GM23338 (cell line): ENCODE measurements at regions not wholly inside any gene's neighbourhood (a gene's known extent, or its start where the extent isn't known, plus 50 kb on each side); places are given as distances from the start of the nearest gene placed in this dataset.

Source experiments
- ATAC-seq: fragments of 200-7000 bp; cut with Tn5 transposase; 3 replicates; pipeline ENCODE4 v1.9.1; 2020
- DNase-seq: peaks from one replicate; pipeline ENCODE4 v3.0.0-alpha.2; 2015; ENCODE audit warnings: low spot score
- H2AFZ ChIP-seq: fragments of 200-600 bp; sonication (generic); 2 replicates; pipeline ENCODE4 v1.8.0; 2016; ENCODE audit warnings: antibody characterized with exemption, mild to moderate bottlenecking, moderate library complexity
- H3F3A ChIP-seq: fragments of 200-600 bp; sonication (generic); replicated peaks from 2 replicates; pipeline ENCODE4 v1.8.0; 2017; ENCODE audit warnings: antibody characterized with exemption, mixed run types, low read depth
- H3K27ac ChIP-seq: fragments of 200-600 bp; sonication (generic); 2 replicates; pipeline ENCODE4 v1.6.1; 2016; ENCODE audit warnings: low read depth
- H3K27me3 ChIP-seq: fragments of 200-600 bp; sonication (generic); 2 replicates; pipeline ENCODE4 v1.8.0; 2016; ENCODE audit warnings: mild to moderate bottlenecking, mixed run types, moderate library complexity; ENCODE audit not compliant: insufficient read depth
- H3K36me3 ChIP-seq: fragments of 200-600 bp; sonication (generic); 2 replicates; pipeline ENCODE4 v1.8.0; 2016; ENCODE audit warnings: mild to moderate bottlenecking; ENCODE audit not compliant: insufficient read depth
- H3K4me1 ChIP-seq: fragments of 200-600 bp; sonication (generic); 2 replicates; pipeline ENCODE4 v1.8.0; 2016; ENCODE audit warnings: mild to moderate bottlenecking, moderate library complexity; ENCODE audit not compliant: insufficient read depth
- H3K4me2 ChIP-seq: fragments of 200-600 bp; sonication (generic); 2 replicates; pipeline ENCODE4 v1.7.1; 2017; ENCODE audit warnings: mixed run types
- H3K4me3 ChIP-seq: fragments of 200-600 bp; sonication (generic); 2 replicates; pipeline ENCODE4 v1.6.1; 2016; ENCODE audit warnings: mixed run types
- H3K79me2 ChIP-seq: fragments of 200-600 bp; sonication (generic); replicated peaks from 2 replicates; pipeline ENCODE4 v1.8.0; 2017; ENCODE audit warnings: mild to moderate bottlenecking; ENCODE audit not compliant: insufficient read depth
- H3K9me2 ChIP-seq: fragments of 200-600 bp; sonication (generic); 2 replicates; pipeline ENCODE4 v1.8.0; 2017; ENCODE audit not compliant: insufficient read depth
- H4K20me1 ChIP-seq: fragments of 200-600 bp; sonication (generic); replicated peaks from 2 replicates; pipeline ENCODE4 v1.8.0; 2017; ENCODE audit warnings: mild to moderate bottlenecking; ENCODE audit not compliant: insufficient read depth
- H3K27ac Mint-ChIP-seq: 2 replicates; pipeline ENCODE4 v1.8.0; 2020; ENCODE audit warnings: inconsistent platforms, mild to moderate bottlenecking, moderate library complexity, mixed read lengths
- H3K27me3 Mint-ChIP-seq: 3 replicates; pipeline ENCODE4 v1.8.0; 2022; ENCODE audit warnings: low read depth, mild to moderate bottlenecking, moderate library complexity, mixed read lengths, inconsistent platforms; ENCODE audit not compliant: insufficient read depth, poor library complexity
- H3K36me3 Mint-ChIP-seq: 3 replicates; pipeline ENCODE4 v1.8.0; 2021; ENCODE audit warnings: low read depth, mild to moderate bottlenecking, inconsistent platforms, moderate library complexity, mixed read lengths
- H3K4me1 Mint-ChIP-seq: 3 replicates; pipeline ENCODE4 v1.8.0; 2020; ENCODE audit warnings: mild to moderate bottlenecking, inconsistent platforms, mixed read lengths
- H3K4me3 Mint-ChIP-seq: 3 replicates; pipeline ENCODE4 v1.8.0; 2021; ENCODE audit warnings: moderate library complexity, mild to moderate bottlenecking, inconsistent platforms, mixed read lengths
- H3K9me3 Mint-ChIP-seq: 3 replicates; pipeline ENCODE4 v1.8.0; 2020; ENCODE audit warnings: moderate library complexity, mild to moderate bottlenecking, inconsistent platforms, mixed read lengths
- CREB1 ChIP-seq: fragments of 250-450 bp; sonication (Bioruptor Pico); IDR thresholded peaks from 2 replicates; pipeline ENCODE4 v1.5.0; 2020; ENCODE audit warnings: low read depth, mild to moderate bottlenecking, moderate library complexity
- EZH2phosphoT487 ChIP-seq: fragments of 200-600 bp; sonication (generic); IDR thresholded peaks from one replicate; pipeline ENCODE4 v1.8.1; 2018; ENCODE audit warnings: antibody characterized with exemption; ENCODE audit not compliant: unreplicated experiment
- JUNB ChIP-seq: IDR thresholded peaks from one replicate; pipeline ENCODE4 v1.6.1; 2016; ENCODE audit warnings: antibody characterized with exemption; ENCODE audit not compliant: unreplicated experiment
- NANOG ChIP-seq: IDR thresholded peaks from 2 replicates; pipeline ENCODE4 v1.6.1; 2016; ENCODE audit warnings: antibody characterized with exemption, borderline replicate concordance
- POLR2AphosphoS5 ChIP-seq: IDR thresholded peaks from 2 replicates; pipeline ENCODE4 v1.6.1; 2016; ENCODE audit warnings: antibody characterized with exemption, low read depth
- ZNF114 ChIP-seq: fragments of 250-450 bp; sonication (Bioruptor Pico); IDR thresholded peaks from 2 replicates; pipeline ENCODE4 v1.5.0; 2020; ENCODE audit warnings: mild to moderate bottlenecking, moderate library complexity
- ZNF331 ChIP-seq: fragments of 250-450 bp; sonication (Bioruptor Pico); IDR thresholded peaks from 2 replicates; pipeline ENCODE4 v1.5.0; 2020; ENCODE audit warnings: low read depth, mild to moderate bottlenecking, moderate library complexity
- TF ChIP-seq, protein P1 (sequence below), 2 experiments: fragments of 200-600 bp in 1 of 2; sonication (generic) in 1 of 2; conservative IDR thresholded peaks; 2 replicates each; pipeline versions ENCODE4 v1.5.1 to v1.6.1; 2016 to 2017; ENCODE audit warnings: antibody characterized with exemption in 2 of 2, low read depth in 2 of 2, mild to moderate bottlenecking in 2 of 2, moderate library complexity in 1 of 2
- TF ChIP-seq, protein P2 (sequence below): IDR thresholded peaks from one replicate; pipeline ENCODE4 v1.6.1; 2018; ENCODE audit warnings: antibody characterized with exemption; ENCODE audit not compliant: unreplicated experiment
- TF ChIP-seq, protein P3 (sequence below): fragments of 250-450 bp; sonication (Bioruptor Pico); IDR thresholded peaks from 2 replicates; pipeline ENCODE4 v1.5.0; 2020; ENCODE audit warnings: mild to moderate bottlenecking, moderate library complexity

DNA sequence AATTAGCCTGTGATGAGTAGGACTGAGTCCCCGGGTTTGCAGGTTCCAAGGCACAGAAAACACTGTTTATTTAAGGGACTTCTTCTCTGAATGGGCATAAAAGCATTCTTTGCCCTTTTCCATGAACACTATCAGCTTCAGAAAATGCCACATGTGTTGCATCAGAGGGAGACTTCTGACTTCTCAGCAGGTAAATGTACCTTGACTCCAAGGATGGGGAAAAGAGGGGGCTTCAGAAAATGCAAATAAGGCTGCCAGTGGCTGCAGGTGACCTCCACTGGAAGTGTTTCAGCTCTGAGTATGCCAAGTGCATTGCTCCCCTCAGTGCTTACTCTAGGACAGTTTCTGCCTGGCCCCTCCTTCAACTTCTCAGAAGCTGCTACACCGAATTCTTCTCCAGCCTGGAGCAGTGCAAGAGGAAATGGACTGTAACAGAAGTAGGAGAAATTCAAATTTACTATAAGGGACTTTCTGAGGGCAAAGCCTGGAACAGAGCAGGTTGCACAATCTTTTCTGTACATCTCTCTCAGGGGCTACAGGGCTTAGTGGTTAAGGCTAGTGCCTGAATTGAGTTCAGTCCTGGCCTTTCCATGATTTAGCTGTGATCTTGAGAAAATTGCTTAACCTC lies 233.2 kb downstream of the PTTG2 start:
- no peak overlapping the region for H3K27ac Mint-ChIP-seq
- no peaks in the 10 kb centered on the region for H3F3A ChIP-seq
- H3K9me3 Mint-ChIP-seq = peaks cover 5% of the 10 kb centered on the region; the same call in 1 of the 3 replicates
- H3K9me2 ChIP-seq = no peaks in the 10 kb centered on the region
- H3K4me2 ChIP-seq = no peak overlapping the region
- no peaks in the 10 kb centered on the region for H3K36me3 Mint-ChIP-seq
- DNase-seq (no peak), ATAC-seq (no peak)
- H3K4me1 Mint-ChIP-seq = no peaks in the 10 kb centered on the region
- no peak overlapping the region for H2AFZ ChIP-seq
- no peaks in the 10 kb centered on the region; the same call in 1 of the 2 replicates for H3K36me3 ChIP-seq
- TF ChIP-seq CREB1 (no peak), ZNF114 (no peak), EZH2phosphoT487 (no peak), ZNF331 (CRISPR knock-in tag) (no peak)
- no peak overlapping the region for H3K4me3 Mint-ChIP-seq
- H3K4me1 ChIP-seq = no peaks in the 10 kb centered on the region
- no peaks in the 10 kb centered on the region for H4K20me1 ChIP-seq
- H3K27ac ChIP-seq = no peak overlapping the region
- no peak overlapping the region for H3K4me3 ChIP-seq
- no peaks in the 10 kb centered on the region for H3K79me2 ChIP-seq
- H3K27me3 Mint-ChIP-seq = no peaks in the 10 kb centered on the region
- no peaks in the 10 kb centered on the region for H3K27me3 ChIP-seq

DNA sequence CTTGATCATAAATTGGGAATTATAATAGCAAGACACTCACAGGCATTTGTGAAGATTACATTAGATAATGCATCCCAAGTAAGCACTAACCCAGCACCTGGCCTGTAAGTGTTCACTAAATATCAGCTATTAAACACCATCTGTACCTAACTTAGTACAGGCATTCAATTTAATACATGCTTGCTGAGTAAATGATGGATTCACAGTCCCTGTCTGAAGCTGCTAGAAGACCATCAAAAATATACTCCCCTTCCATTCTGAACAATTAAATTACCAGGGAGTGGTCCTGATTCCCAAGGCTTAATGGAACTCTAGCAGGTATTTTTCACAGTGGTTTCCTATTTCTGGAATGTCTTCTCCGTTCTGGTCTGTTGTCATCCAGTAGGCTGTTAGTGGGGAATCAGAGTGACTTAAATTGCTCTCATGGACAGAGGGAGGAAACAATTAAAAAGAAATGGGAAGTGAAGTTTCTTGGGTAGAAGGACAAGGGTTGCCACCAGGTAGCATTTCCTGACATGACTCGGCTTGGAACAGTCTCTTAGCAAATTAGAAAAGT lies 233.9 kb downstream of the PTTG2 start:
- H3K4me1 ChIP-seq = no peaks in the 10 kb centered on the region
- H3K79me2 ChIP-seq = no peaks in the 10 kb centered on the region
- no peak overlapping the region for H2AFZ ChIP-seq
- no peaks in the 10 kb centered on the region for H3F3A ChIP-seq
- H4K20me1 ChIP-seq = no peaks in the 10 kb centered on the region
- no peaks in the 10 kb centered on the region for H3K9me2 ChIP-seq
- H3K27me3 ChIP-seq = no peaks in the 10 kb centered on the region
- Mint-ChIP-seq H3K4me1 (no peaks in the 10 kb centered on the region), H3K36me3 (no peaks in the 10 kb centered on the region), H3K27ac (no peak overlapping the region), H3K4me3 (no peak overlapping the region), H3K9me3 (peaks cover 5% of the 10 kb centered on the region; the same call in 1 of the 3 replicates), H3K27me3 (no peaks in the 10 kb centered on the region)
- ATAC-seq (no peak), DNase-seq (no peak)
- H3K4me2 ChIP-seq = no peak overlapping the region
- no peaks in the 10 kb centered on the region; the same call in 1 of the 2 replicates for H3K36me3 ChIP-seq
- H3K4me3 ChIP-seq = no peak overlapping the region
- no peak overlapping the region for H3K27ac ChIP-seq
- TF ChIP-seq, protein P1, sequence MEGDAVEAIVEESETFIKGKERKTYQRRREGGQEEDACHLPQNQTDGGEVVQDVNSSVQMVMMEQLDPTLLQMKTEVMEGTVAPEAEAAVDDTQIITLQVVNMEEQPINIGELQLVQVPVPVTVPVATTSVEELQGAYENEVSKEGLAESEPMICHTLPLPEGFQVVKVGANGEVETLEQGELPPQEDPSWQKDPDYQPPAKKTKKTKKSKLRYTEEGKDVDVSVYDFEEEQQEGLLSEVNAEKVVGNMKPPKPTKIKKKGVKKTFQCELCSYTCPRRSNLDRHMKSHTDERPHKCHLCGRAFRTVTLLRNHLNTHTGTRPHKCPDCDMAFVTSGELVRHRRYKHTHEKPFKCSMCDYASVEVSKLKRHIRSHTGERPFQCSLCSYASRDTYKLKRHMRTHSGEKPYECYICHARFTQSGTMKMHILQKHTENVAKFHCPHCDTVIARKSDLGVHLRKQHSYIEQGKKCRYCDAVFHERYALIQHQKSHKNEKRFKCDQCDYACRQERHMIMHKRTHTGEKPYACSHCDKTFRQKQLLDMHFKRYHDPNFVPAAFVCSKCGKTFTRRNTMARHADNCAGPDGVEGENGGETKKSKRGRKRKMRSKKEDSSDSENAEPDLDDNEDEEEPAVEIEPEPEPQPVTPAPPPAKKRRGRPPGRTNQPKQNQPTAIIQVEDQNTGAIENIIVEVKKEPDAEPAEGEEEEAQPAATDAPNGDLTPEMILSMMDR (conservative IDR thresholded peaks at IDR 0.05; ENCODE audit: low read depth in 2 of 2) = no peak
- no peak for TF ChIP-seq NANOG
- no peak for TF ChIP-seq ZNF114
- TF ChIP-seq, protein P2, sequence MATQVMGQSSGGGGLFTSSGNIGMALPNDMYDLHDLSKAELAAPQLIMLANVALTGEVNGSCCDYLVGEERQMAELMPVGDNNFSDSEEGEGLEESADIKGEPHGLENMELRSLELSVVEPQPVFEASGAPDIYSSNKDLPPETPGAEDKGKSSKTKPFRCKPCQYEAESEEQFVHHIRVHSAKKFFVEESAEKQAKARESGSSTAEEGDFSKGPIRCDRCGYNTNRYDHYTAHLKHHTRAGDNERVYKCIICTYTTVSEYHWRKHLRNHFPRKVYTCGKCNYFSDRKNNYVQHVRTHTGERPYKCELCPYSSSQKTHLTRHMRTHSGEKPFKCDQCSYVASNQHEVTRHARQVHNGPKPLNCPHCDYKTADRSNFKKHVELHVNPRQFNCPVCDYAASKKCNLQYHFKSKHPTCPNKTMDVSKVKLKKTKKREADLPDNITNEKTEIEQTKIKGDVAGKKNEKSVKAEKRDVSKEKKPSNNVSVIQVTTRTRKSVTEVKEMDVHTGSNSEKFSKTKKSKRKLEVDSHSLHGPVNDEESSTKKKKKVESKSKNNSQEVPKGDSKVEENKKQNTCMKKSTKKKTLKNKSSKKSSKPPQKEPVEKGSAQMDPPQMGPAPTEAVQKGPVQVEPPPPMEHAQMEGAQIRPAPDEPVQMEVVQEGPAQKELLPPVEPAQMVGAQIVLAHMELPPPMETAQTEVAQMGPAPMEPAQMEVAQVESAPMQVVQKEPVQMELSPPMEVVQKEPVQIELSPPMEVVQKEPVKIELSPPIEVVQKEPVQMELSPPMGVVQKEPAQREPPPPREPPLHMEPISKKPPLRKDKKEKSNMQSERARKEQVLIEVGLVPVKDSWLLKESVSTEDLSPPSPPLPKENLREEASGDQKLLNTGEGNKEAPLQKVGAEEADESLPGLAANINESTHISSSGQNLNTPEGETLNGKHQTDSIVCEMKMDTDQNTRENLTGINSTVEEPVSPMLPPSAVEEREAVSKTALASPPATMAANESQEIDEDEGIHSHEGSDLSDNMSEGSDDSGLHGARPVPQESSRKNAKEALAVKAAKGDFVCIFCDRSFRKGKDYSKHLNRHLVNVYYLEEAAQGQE = no peak
- no peak for TF ChIP-seq JUNB
- TF ChIP-seq CREB1 = no peak
- no peak for TF ChIP-seq EZH2phosphoT487
- TF ChIP-seq POLR2AphosphoS5 = no peak
- no peak for TF ChIP-seq ZNF331 (CRISPR knock-in tag)
- TF ChIP-seq, protein P3, sequence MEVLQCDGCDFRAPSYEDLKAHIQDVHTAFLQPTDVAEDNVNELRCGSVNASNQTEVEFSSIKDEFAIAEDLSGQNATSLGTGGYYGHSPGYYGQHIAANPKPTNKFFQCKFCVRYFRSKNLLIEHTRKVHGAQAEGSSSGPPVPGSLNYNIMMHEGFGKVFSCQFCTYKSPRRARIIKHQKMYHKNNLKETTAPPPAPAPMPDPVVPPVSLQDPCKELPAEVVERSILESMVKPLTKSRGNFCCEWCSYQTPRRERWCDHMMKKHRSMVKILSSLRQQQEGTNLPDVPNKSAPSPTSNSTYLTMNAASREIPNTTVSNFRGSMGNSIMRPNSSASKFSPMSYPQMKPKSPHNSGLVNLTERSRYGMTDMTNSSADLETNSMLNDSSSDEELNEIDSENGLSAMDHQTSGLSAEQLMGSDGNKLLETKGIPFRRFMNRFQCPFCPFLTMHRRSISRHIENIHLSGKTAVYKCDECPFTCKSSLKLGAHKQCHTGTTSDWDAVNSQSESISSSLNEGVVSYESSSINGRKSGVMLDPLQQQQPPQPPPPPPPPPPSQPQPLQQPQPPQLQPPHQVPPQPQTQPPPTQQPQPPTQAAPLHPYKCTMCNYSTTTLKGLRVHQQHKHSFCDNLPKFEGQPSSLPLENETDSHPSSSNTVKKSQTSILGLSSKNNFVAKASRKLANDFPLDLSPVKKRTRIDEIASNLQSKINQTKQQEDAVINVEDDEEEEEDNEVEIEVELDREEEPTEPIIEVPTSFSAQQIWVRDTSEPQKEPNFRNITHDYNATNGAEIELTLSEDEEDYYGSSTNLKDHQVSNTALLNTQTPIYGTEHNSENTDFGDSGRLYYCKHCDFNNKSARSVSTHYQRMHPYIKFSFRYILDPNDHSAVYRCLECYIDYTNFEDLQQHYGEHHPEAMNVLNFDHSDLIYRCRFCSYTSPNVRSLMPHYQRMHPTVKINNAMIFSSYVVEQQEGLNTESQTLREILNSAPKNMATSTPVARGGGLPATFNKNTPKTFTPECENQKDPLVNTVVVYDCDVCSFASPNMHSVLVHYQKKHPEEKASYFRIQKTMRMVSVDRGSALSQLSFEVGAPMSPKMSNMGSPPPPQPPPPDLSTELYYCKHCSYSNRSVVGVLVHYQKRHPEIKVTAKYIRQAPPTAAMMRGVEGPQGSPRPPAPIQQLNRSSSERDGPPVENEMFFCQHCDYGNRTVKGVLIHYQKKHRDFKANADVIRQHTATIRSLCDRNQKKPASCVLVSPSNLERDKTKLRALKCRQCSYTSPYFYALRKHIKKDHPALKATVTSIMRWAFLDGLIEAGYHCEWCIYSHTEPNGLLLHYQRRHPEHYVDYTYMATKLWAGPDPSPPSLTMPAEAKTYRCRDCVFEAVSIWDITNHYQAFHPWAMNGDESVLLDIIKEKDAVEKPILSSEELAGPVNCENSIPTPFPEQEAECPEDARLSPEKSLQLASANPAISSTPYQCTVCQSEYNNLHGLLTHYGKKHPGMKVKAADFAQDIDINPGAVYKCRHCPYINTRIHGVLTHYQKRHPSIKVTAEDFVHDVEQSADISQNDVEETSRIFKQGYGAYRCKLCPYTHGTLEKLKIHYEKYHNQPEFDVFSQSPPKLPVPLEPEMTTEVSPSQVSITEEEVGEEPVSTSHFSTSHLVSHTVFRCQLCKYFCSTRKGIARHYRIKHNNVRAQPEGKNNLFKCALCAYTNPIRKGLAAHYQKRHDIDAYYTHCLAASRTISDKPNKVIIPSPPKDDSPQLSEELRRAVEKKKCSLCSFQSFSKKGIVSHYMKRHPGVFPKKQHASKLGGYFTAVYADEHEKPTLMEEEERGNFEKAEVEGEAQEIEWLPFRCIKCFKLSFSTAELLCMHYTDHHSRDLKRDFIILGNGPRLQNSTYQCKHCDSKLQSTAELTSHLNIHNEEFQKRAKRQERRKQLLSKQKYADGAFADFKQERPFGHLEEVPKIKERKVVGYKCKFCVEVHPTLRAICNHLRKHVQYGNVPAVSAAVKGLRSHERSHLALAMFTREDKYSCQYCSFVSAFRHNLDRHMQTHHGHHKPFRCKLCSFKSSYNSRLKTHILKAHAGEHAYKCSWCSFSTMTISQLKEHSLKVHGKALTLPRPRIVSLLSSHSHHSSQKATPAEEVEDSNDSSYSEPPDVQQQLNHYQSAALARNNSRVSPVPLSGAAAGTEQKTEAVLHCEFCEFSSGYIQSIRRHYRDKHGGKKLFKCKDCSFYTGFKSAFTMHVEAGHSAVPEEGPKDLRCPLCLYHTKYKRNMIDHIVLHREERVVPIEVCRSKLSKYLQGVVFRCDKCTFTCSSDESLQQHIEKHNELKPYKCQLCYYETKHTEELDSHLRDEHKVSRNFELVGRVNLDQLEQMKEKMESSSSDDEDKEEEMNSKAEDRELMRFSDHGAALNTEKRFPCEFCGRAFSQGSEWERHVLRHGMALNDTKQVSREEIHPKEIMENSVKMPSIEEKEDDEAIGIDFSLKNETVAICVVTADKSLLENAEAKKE (CRISPR knock-in tag) = no peak
